ENCODE measurements at regions not wholly inside any gene's neighbourhood (a gene's known extent, or its start where the extent isn't known, plus 50 kb on each side); places are given as distances from the start of the nearest gene placed in this dataset.

- no peak for DNase-seq
These were observed 205.7 kb upstream of the BCOR start for GRCh38 chrX:40303256-40304077.

DNA sequence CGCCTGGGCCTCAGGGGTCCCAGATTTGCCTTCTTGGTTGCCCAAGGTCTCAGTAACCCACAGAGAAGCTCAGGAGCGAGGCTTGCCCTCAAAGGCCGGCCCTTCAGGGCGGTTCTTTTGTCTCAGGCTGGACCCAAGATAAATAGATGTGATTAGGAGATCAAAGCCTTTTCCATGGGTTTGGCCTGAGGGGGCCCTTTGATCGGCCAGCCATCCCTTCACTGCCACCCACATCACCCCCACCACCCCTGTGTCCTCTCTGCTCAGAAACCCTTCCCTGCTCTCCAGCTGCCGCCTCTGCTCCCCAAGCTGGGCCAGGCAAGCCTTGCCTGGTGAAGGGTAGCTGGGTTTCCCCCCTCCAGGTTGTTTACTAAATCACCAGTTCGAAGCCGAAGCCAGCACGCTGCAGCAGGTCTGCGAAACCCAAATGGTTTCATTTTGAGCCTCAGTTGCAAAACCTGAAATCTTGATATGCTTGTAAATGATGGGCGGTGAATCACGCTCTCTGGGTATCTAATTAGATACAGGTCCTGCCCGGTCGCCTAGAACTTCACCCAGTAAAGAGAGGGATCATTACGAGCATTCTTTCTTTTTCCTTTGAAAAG, 202.6 kb upstream of the BCOR start:
- no peak for DNase-seq

DNA sequence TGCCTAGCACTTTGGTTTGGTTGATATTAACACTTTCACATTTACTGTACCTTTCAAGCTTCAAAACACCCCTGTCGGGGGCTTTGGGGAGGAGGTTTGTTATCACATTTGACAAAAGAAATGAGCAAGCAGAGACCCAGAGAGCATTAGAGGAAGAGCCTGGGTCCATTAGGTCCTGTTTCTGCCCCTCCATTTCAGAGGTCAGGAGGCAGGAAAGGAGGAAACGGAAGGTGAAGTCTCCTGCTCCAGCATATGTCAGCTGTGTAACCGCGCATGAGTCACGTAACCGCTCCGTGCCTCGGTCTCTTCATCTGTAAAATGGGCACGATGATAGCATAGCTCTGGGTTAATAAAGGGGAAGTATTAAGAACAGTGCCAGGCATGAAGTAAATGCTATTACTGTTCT, 201.9 kb upstream of the BCOR start:
- DNase-seq = no peak

DNA sequence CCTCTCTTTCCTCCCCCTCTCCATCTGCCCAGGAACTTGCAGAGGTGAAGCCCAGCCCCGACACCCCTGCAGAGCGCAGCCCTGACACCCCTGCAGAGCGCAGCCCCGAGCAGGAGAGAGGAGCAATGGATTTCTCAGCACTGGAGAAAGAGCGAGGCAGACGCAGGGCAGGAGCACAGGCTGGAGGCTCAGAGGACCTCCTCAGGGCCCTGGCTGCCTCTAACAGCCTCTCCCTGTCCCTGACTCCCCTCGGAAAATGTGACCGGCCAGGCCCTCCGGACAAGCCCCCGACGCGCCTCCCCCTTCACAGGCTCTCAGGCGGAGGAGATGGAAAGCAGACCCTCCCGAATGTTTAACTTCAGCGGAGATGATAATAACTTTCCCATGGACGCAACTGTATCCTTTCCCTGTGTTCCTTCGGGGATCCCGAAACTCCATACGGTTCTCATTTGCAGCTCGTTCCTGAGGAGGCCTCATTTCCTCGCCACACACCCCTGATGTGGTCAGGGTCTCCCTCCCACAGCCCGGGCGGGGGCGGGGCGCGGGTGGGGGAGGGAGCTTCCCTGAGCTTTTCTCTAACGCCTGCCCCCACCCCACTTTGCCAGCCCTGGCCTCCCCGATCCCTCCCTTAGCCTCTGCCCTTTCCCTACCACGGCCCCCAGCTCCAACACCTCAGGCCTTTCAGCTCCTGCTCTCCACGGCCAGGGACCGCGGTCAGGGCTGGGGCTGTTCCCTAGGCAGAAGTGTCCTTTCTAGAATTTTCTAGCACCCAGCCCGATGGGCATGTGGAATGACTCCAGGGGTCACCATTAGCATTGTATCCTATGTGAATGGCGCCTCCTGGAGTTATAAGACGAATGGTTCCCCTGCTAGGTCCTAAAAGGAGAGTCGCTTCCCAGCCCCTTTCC, 201.1 kb upstream of the BCOR start:
- DNase-seq = no peak

- no peak for DNase-seq
These were observed 200.3 kb upstream of the BCOR start for GRCh38 chrX:40298069-40298468.

DNA sequence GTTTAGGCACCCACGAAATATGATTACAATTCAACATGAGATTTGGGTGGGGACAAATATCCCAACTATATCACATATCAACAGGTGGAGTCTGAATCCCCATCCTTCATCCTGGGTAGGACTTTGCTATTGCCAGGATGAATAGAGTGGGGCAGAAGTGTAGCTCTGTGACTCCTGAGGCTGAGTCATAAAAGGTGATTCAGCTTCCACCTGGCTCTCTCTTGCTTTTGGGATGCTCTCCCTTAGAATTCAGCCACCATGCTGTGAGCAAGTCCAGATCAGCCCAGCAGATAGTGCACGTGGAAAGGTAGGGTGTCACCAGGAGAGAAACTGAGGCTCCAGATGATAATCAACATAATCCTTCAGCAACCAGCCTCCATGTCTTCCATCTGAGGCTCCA, 193.8 kb upstream of the BCOR start:
- DNase-seq = no peak

GRCh38 chrX:40290517-40290916, 192.8 kb upstream of the BCOR start:
- DNase-seq = no peak

DNA sequence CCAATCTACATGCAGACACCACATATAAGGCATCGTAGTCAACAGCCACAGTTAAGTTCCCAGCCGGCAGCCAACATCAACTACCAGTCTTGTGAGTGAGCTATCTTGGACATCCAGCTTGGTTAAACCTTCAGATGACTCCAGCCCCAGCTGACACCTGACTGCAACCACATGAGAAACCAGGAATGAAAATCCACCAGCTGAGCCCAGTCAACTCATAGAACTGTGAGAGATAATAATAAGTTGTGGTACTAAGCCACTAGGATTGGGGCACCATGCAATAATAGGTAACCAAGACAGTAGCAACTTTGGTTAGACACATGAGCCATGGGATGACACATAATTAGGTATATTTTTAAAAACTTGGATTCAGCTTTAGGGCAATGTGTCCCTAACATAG, 188.1 kb upstream of the BCOR start:
- DNase-seq = no peak

DNA sequence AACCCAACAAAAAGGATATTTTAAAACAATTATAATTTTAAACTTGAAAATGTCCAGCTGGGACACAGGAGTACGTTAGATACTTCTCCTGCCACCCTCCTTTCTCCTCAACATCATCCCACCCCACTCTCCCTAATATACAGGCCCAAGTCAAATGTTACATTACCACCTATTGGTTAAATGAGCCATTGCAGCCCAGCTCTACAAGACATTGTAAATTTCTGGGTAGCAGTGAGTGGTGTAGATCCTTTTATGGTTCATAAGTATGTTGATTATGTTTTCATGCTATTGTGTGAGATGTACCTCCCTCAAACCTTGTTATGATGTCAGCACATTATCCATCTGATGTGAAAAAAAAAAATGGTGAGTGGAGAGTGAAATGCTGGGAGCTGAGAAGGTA, 187.1 kb upstream of the BCOR start:
- no peak for DNase-seq

- DNase-seq = no peak
These were observed 186.2 kb upstream of the BCOR start for GRCh38 chrX:40283981-40284380.

GRCh38 chrX:40282946-40283660, 185.3 kb upstream of the BCOR start:
- no peak for DNase-seq

DNA sequence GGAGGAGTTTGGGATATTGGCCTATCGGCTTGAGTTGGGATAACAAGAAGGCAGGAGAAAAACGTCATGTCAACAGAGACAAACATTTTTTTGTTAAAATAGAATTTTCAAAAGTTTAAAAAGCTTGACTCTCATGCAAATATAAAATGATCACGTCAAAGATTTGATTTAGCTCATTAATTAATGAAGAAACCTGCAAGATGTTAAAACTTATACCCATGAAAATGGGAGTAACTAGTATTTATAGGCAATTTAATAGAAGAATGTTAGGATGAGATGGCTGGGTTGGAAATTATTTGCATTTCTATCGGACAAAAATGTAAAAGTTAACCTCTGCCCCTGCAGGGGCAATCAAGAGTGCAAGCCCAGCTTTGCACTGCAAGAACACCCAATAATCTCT, 184.6 kb upstream of the BCOR start:
- DNase-seq = no peak

- DNase-seq = no peak
These were observed 183.7 kb upstream of the BCOR start for GRCh38 chrX:40281336-40282005.

GRCh38 chrX:40279762-40280161, 182.0 kb upstream of the BCOR start:
- DNase-seq = no peak

GRCh38 chrX:40279091-40279430, 181.3 kb upstream of the BCOR start:
- DNase-seq = no peak

DNA sequence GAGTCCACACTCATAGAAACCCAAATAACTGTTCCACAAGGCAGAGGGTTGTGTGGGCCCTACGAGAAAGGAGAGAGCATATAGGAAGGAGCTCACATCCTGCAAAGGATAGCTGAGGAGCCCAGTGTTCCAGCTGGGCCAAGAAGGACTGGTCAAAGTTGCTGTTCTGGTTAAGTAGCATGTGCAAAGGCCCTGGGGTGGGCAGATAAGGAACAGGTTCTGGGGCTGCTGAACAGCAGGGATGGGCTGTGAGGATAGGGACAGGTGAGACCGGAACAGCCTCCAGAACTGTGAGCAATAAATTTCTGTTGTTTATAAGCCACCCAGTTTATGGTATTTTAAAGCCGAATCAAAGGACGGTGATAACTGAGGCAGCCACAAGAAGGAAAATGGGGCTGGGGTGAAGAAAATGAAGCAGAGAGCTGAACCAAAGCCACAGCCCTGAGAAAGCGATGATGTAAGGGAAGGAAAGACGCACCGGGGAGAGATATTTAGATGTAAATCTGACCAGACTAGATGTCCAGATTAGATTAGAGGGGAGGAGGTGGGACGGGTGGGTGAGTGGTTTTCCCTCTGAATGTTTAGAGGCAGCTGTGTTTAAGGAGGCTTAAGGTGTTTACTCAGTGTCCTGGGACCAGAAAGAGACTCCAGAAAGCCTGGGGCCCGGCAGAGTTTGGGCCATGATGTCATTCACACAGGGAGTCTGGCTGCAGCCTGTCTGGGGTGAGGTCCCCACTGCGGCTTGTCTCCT, 180.8 kb upstream of the BCOR start:
- no peak for DNase-seq

DNA sequence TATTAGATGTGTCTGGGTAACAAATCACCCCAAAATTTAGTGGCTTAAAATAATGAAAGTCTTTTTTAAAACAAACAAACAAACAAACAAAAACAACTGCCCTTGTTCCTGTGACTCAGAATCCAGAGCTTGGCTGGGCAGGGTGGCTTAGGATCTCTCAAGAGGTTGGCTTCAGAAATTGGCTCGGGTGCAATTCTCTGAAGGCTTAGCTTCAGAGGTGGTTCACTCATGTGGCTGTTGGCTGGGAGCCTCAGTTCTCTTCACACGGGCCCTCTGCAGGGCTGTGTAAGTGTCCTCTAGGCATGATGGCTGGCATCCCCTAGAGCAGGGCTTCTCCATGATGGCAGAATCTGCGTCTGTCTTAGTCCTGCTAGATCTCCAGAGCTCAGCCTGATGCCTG, 179.9 kb upstream of the BCOR start:
- DNase-seq = no peak

- no peak for DNase-seq
These were observed 175.7 kb upstream of the BCOR start for GRCh38 chrX:40273356-40274050.

DNA sequence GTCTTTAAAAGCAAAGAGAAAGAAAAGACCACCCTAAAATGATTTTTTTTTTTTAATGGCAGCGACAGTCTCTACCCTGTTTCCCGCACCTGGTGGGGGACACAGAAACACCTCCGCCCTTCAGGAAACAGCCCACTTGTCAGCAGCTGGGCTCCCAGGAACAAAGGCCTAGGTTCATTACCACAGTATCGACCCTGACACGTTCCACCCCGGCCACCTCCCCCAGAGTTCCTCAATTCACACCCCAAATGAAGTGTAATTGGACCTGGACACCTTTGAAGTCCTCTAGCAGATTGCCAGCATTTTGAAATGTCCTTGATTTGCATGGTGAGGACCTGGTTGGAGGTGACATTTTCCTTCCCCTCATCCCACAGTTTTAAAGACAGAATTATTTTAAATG, 175.0 kb upstream of the BCOR start:
- DNase-seq = no peak

DNA sequence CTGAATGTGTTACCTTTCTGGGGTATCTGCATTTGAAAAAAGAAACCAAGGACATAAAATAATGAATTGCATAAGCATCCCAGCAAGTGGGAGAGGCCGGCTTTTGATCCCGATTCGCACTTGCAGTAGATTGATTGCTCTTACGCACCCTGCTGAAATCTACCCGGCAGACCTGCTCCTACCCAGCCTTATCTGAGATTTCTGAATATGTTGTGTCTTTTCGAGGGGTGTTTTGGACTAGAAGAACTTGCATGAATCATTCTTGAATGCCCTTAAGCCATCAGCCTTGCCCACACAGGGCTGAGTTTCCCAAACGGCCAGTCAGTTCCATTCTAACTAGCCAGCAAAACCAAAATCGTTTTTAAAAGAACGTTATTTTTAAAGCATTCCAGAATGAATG, 174.4 kb upstream of the BCOR start:
- no peak for DNase-seq

DNA sequence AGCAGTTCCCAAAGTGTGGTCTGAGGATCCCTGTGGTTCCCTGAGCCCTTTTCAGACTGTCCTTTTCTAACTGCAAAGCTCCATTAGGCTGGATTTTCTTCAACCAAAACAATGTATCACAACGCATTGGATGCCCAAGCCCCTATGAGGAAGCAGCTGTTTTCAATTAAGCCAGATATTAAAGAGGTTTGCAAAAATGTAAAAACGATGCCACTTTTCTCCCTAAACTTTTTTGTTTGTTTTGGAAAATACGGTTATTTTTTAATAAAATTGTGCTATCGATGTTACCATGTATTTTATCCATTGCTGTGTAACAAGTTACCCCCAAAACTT, 170.4 kb upstream of the BCOR start:
- DNase-seq = no peak

Measured in NCI-H1048 (cell line).